Epidermal melanocyte (primary cell): ENCODE measurements at regions not wholly inside any gene's neighbourhood (a gene's known extent, or its start where the extent isn't known, plus 50 kb on each side); places are given as distances from the start of the nearest gene placed in this dataset.

ENCODE experiments used
- DNase-seq: peaks from one replicate; pipeline ENCODE4 v3.0.0; 2011; ENCODE audit warnings: low spot score; ENCODE audit not compliant: insufficient read length

GRCh38 chr1:220979371-220979770 is 100.1 kb downstream of the HLX start:
- no peak for DNase-seq

- no peak for DNase-seq
These were observed 103.4 kb downstream of the HLX start for GRCh38 chr1:220982686-220983085.

GRCh38 chr1:220983877-220984635 is 104.8 kb downstream of the HLX start:
- DNase-seq = no peak

GRCh38 chr1:220990427-220991339 is 111.4 kb downstream of the HLX start:
- no peak for DNase-seq

- DNase-seq = no peak
These were observed 112.3 kb downstream of the HLX start for GRCh38 chr1:220991506-220991905.

GRCh38 chr1:220991959-220992704 is 112.9 kb downstream of the HLX start:
- DNase-seq = no peak

GRCh38 chr1:220992705-220993052 is 113.4 kb downstream of the HLX start:
- no peak for DNase-seq

GRCh38 chr1:220994671-220995070 is 115.4 kb downstream of the HLX start:
- no peak for DNase-seq

- no peak for DNase-seq
These were observed 118.5 kb downstream of the HLX start for GRCh38 chr1:220997791-220998190.

- DNase-seq = no peak
These were observed 120.9 kb downstream of the HLX start for GRCh38 chr1:220999872-221000863.

GRCh38 chr1:221001167-221001566 is 121.9 kb downstream of the HLX start:
- DNase-seq = no peak

GRCh38 chr1:221002601-221003000 is 123.4 kb downstream of the HLX start:
- DNase-seq = no peak

GRCh38 chr1:221011145-221011544 is 131.9 kb downstream of the HLX start:
- no peak for DNase-seq

- DNase-seq = no peak
These were observed 132.9 kb downstream of the HLX start for GRCh38 chr1:221012120-221012519.

- no peak for DNase-seq
These were observed 134.7 kb downstream of the HLX start for GRCh38 chr1:221013691-221014660.

- no peak for DNase-seq
These were observed 136.0 kb downstream of the HLX start for GRCh38 chr1:221015159-221015790.

- DNase-seq = no peak
These were observed 137.5 kb downstream of the HLX start for GRCh38 chr1:221016751-221017150.

- no peak for DNase-seq
These were observed 139.2 kb downstream of the HLX start for GRCh38 chr1:221018414-221018813.

GRCh38 chr1:221022331-221022730 is 143.1 kb downstream of the HLX start:
- peak; percentile 23 for DNase-seq
